ENCODE measurements at regions not wholly inside any gene's neighbourhood (a gene's known extent, or its start where the extent isn't known, plus 50 kb on each side); places are given as distances from the start of the nearest gene placed in this dataset.

- Histone ChIP-seq H3K4me2 (ENCODE audit: extremely low read depth, insufficient read depth, low read length) (no peak overlapping the region), H3K27ac (ENCODE audit: insufficient read depth, low read length) (no peak overlapping the region), H2AFZ (ENCODE audit: low read length) (no peak overlapping the region), H3K9me3 (ENCODE audit: control insufficient read depth, insufficient read depth, low read depth, low read length) (no peaks in the 10 kb centered on the region), H3K4me3 (replicated peaks in 1 of 4; ENCODE audit: control extremely low read depth in 1 of 4, insufficient read depth in 1 of 4, low read depth in 3 of 4, low read length in 4 of 4) (no peak overlapping the region), H3K36me3 (ENCODE audit: control insufficient read depth, insufficient read depth, low read length) (no peaks in the 10 kb centered on the region), H3K4me1 (ENCODE audit: control insufficient read depth, extremely low read depth, insufficient read depth, low read length) (no peaks in the 10 kb centered on the region), H3K79me2 (ENCODE audit: control insufficient read depth, insufficient read depth, low read length) (no peaks in the 10 kb centered on the region), H3K9ac (ENCODE audit: insufficient read depth, low read length) (no peak overlapping the region), H3K27me3 (ENCODE audit: control insufficient read depth, insufficient read depth, low read length) (no peaks in the 10 kb centered on the region), H4K20me1 (ENCODE audit: control insufficient read depth, extremely low read depth, insufficient read depth, low read length) (no peaks in the 10 kb centered on the region)
- DNase-seq (ENCODE audit: low read depth in 2 of 2): no peak
- TF ChIP-seq CTCF (conservative IDR thresholded peaks at IDR 0.05 in 1 of 2, IDR thresholded peaks at IDR 0.05 in 1 of 2; ENCODE audit: low read depth in 1 of 2, low read length in 2 of 2): no peak
- TF ChIP-seq EZH2 (IDR thresholded peaks at IDR 0.05; ENCODE audit: low read length, missing control alignments): no peak
These were observed 325.8 kb downstream of the ALG10 start for GRCh38 chr12:34348064-34348463.

GRCh38 chr12:34348836-34349672 is 326.8 kb downstream of the ALG10 start:
- Histone ChIP-seq H3K4me3 (replicated peaks in 1 of 4; ENCODE audit: control extremely low read depth in 1 of 4, insufficient read depth in 1 of 4, low read depth in 3 of 4, low read length in 4 of 4) (no peak overlapping the region), H4K20me1 (ENCODE audit: control insufficient read depth, extremely low read depth, insufficient read depth, low read length) (no peaks in the 10 kb centered on the region), H3K9ac (ENCODE audit: insufficient read depth, low read length) (no peak overlapping the region), H3K4me1 (ENCODE audit: control insufficient read depth, extremely low read depth, insufficient read depth, low read length) (no peaks in the 10 kb centered on the region), H3K79me2 (ENCODE audit: control insufficient read depth, insufficient read depth, low read length) (no peaks in the 10 kb centered on the region), H3K9me3 (ENCODE audit: control insufficient read depth, insufficient read depth, low read depth, low read length) (no peaks in the 10 kb centered on the region), H3K27me3 (ENCODE audit: control insufficient read depth, insufficient read depth, low read length) (no peaks in the 10 kb centered on the region), H2AFZ (ENCODE audit: low read length) (no peak overlapping the region), H3K4me2 (ENCODE audit: extremely low read depth, insufficient read depth, low read length) (no peak overlapping the region), H3K36me3 (ENCODE audit: control insufficient read depth, insufficient read depth, low read length) (no peaks in the 10 kb centered on the region), H3K27ac (ENCODE audit: insufficient read depth, low read length) (no peak overlapping the region)
- TF ChIP-seq EZH2 (IDR thresholded peaks at IDR 0.05; ENCODE audit: low read length, missing control alignments) (no peak), CTCF (conservative IDR thresholded peaks at IDR 0.05 in 1 of 2, IDR thresholded peaks at IDR 0.05 in 1 of 2; ENCODE audit: low read depth in 1 of 2, low read length in 2 of 2) (no peak)
- no peak for DNase-seq (ENCODE audit: low read depth in 2 of 2)

GRCh38 chr12:34349673-34349961 is 327.3 kb downstream of the ALG10 start:
- Histone ChIP-seq H3K27ac (ENCODE audit: insufficient read depth, low read length) (no peak overlapping the region), H2AFZ (ENCODE audit: low read length) (no peak overlapping the region), H3K36me3 (ENCODE audit: control insufficient read depth, insufficient read depth, low read length) (no peaks in the 10 kb centered on the region), H3K27me3 (ENCODE audit: control insufficient read depth, insufficient read depth, low read length) (no peaks in the 10 kb centered on the region), H3K4me3 (replicated peaks in 1 of 4; ENCODE audit: control extremely low read depth in 1 of 4, insufficient read depth in 1 of 4, low read depth in 3 of 4, low read length in 4 of 4) (no peak overlapping the region), H3K9me3 (ENCODE audit: control insufficient read depth, insufficient read depth, low read depth, low read length) (no peaks in the 10 kb centered on the region), H3K4me1 (ENCODE audit: control insufficient read depth, extremely low read depth, insufficient read depth, low read length) (no peaks in the 10 kb centered on the region), H3K79me2 (ENCODE audit: control insufficient read depth, insufficient read depth, low read length) (no peaks in the 10 kb centered on the region), H3K9ac (ENCODE audit: insufficient read depth, low read length) (no peak overlapping the region), H3K4me2 (ENCODE audit: extremely low read depth, insufficient read depth, low read length) (no peak overlapping the region), H4K20me1 (ENCODE audit: control insufficient read depth, extremely low read depth, insufficient read depth, low read length) (no peaks in the 10 kb centered on the region)
- DNase-seq (ENCODE audit: low read depth in 2 of 2): no peak
- TF ChIP-seq EZH2 (IDR thresholded peaks at IDR 0.05; ENCODE audit: low read length, missing control alignments): no peak
- TF ChIP-seq CTCF (conservative IDR thresholded peaks at IDR 0.05 in 1 of 2, IDR thresholded peaks at IDR 0.05 in 1 of 2; ENCODE audit: low read depth in 1 of 2, low read length in 2 of 2): no peak

All from fibroblast of lung (primary cell).